Subcutaneous abdominal adipose tissue (tissue), 5 donors: ENCODE measurements at regions not wholly inside any gene's neighbourhood (a gene's known extent, or its start where the extent isn't known, plus 50 kb on each side); places are given as distances from the start of the nearest gene placed in this dataset.
A peak's percentile ranks its signal among the peaks of the same experiment; 100 is the strongest.

Experiments used
- H3K27ac ChIP-seq: one replicate; pipeline ENCODE4 v1.7.0; 2013; ENCODE audit warnings: low read depth, mild to moderate bottlenecking, inconsistent platforms, low read length, moderate library complexity
- H3K27me3 ChIP-seq, 5 donors: one replicate each; pipeline ENCODE4 v1.7.0; 2013; ENCODE audit warnings: low read length in 5 of 5, inconsistent platforms in 1 of 5; ENCODE audit not compliant: control insufficient read depth in 5 of 5, insufficient read depth in 4 of 5
- H3K36me3 ChIP-seq, 5 donors: one replicate each; pipeline ENCODE4 v1.7.0; 2013; ENCODE audit warnings: low read length in 5 of 5; ENCODE audit not compliant: control insufficient read depth in 5 of 5, insufficient read depth in 5 of 5
- H3K4me1 ChIP-seq, 5 donors: one replicate each; pipeline ENCODE4 v1.7.0; 2013; ENCODE audit warnings: low read length in 5 of 5, mild to moderate bottlenecking in 3 of 5, moderate library complexity in 1 of 5; ENCODE audit not compliant: control insufficient read depth in 5 of 5, insufficient read depth in 5 of 5
- H3K4me3 ChIP-seq, 5 donors: one replicate each; pipeline ENCODE4 v1.7.0; 2013; ENCODE audit warnings: low read length in 5 of 5, low read depth in 1 of 5
- H3K9ac ChIP-seq, 5 donors: one replicate each; pipeline ENCODE4 v1.7.0; 2013; ENCODE audit warnings: low read length in 5 of 5, mild to moderate bottlenecking in 4 of 5, moderate library complexity in 3 of 5
- H3K9me3 ChIP-seq, 5 donors: one replicate each; pipeline ENCODE4 v1.7.0; 2013; ENCODE audit warnings: low read length in 5 of 5; ENCODE audit not compliant: control insufficient read depth in 5 of 5
- donor health status: healthy.
- donor health status: healthy.
- donor health status: healthy.
- donor health status: healthy.
- donor health status: healthy.

- no peak overlapping the region for H3K27ac ChIP-seq
- no peaks in the 10 kb centered on the region for H3K27me3 ChIP-seq
- H3K36me3 ChIP-seq, result no peaks in the 10 kb centered on the region
- no peak overlapping the region for H3K4me3 ChIP-seq
- H3K9ac ChIP-seq, result no peak overlapping the region
- no peaks in the 10 kb centered on the region for H3K4me1 ChIP-seq
- no peaks in the 10 kb centered on the region for H3K9me3 ChIP-seq
Observed at GRCh38 chr20:40933758-40934157, 94.9 kb upstream of the TOP1 start.

- Histone ChIP-seq H3K9ac (no peak overlapping the region), H3K27me3 (no peaks in the 10 kb centered on the region), H3K4me1 (no peaks in the 10 kb centered on the region), H3K27ac (no peak overlapping the region), H3K9me3 (no peaks in the 10 kb centered on the region), H3K36me3 (no peaks in the 10 kb centered on the region), H3K4me3 (no peak overlapping the region)
Observed at GRCh38 chr20:40938020-40938419, 90.6 kb upstream of the TOP1 start.

GRCh38 chr20:40939667-40940066 is 89.0 kb upstream of the TOP1 start:
- Histone ChIP-seq H3K27me3 (no peaks in the 10 kb centered on the region), H3K9ac (no peak overlapping the region), H3K27ac (no peak overlapping the region), H3K4me1 (peaks cover 0 to 2% (median 0%) of the 10 kb centered on the region in 5 donors), H3K9me3 (no peaks in the 10 kb centered on the region), H3K36me3 (no peaks in the 10 kb centered on the region), H3K4me3 (no peak overlapping the region)

- Histone ChIP-seq H3K4me1 (peaks cover 0 to 4% (median 0%) of the 10 kb centered on the region in 5 donors), H3K9ac (no peak overlapping the region), H3K4me3 (no peak overlapping the region), H3K36me3 (no peaks in the 10 kb centered on the region), H3K27ac (no peak overlapping the region), H3K27me3 (no peaks in the 10 kb centered on the region), H3K9me3 (no peaks in the 10 kb centered on the region)
Observed at GRCh38 chr20:40941133-40941610, 87.5 kb upstream of the TOP1 start.

GRCh38 chr20:40942006-40942405 is 86.6 kb upstream of the TOP1 start:
- no peaks in the 10 kb centered on the region for H3K27me3 ChIP-seq
- no peak overlapping the region for H3K9ac ChIP-seq
- no peak overlapping the region for H3K4me3 ChIP-seq
- H3K9me3 ChIP-seq, result no peaks in the 10 kb centered on the region
- H3K36me3 ChIP-seq, result no peaks in the 10 kb centered on the region
- H3K4me1 ChIP-seq, result peaks cover 0 to 4% (median 0%) of the 10 kb centered on the region in 5 donors
- no peak overlapping the region for H3K27ac ChIP-seq

- H3K27me3 ChIP-seq, result no peaks in the 10 kb centered on the region
- no peak overlapping the region for H3K9ac ChIP-seq
- H3K9me3 ChIP-seq, result no peaks in the 10 kb centered on the region
- H3K4me1 ChIP-seq, result peaks cover 0 to 4% (median 0%) of the 10 kb centered on the region in 5 donors
- H3K27ac ChIP-seq, result no peak overlapping the region
- no peaks in the 10 kb centered on the region for H3K36me3 ChIP-seq
- H3K4me3 ChIP-seq, result no peak overlapping the region
Observed at GRCh38 chr20:40942775-40943174, 85.8 kb upstream of the TOP1 start.

- H3K4me1 ChIP-seq, result peaks cover 0 to 4% (median 0%) of the 10 kb centered on the region in 5 donors
- H3K27me3 ChIP-seq, result peaks cover 0 to 3% (median 0%) of the 10 kb centered on the region in 5 donors
- H3K27ac ChIP-seq, result no peak overlapping the region
- H3K4me3 ChIP-seq, result no peak overlapping the region
- H3K9ac ChIP-seq, result no peak overlapping the region
- no peaks in the 10 kb centered on the region for H3K9me3 ChIP-seq
- H3K36me3 ChIP-seq, result no peaks in the 10 kb centered on the region
Observed at GRCh38 chr20:40943591-40943990, 85.0 kb upstream of the TOP1 start.

- Histone ChIP-seq H3K4me1 (peaks cover 0 to 4% (median 0%) of the 10 kb centered on the region in 5 donors), H3K36me3 (no peaks in the 10 kb centered on the region), H3K9ac (no peak overlapping the region), H3K27me3 (peaks cover 0 to 3% (median 0%) of the 10 kb centered on the region in 5 donors), H3K4me3 (no peak overlapping the region), H3K9me3 (no peaks in the 10 kb centered on the region), H3K27ac (no peak overlapping the region)
Observed at GRCh38 chr20:40945189-40945588, 83.4 kb upstream of the TOP1 start.

GRCh38 chr20:40945754-40946450 is 82.7 kb upstream of the TOP1 start:
- H3K9ac ChIP-seq, result peak overlapping the region in 1 of 5 donors; percentile 4
- no peaks in the 10 kb centered on the region for H3K9me3 ChIP-seq
- H3K4me1 ChIP-seq, result peaks cover 0 to 4% (median 0%) of the 10 kb centered on the region in 5 donors
- H3K27me3 ChIP-seq, result peaks cover 0 to 3% (median 0%) of the 10 kb centered on the region in 5 donors
- H3K27ac ChIP-seq, result no peak overlapping the region
- no peaks in the 10 kb centered on the region for H3K36me3 ChIP-seq
- H3K4me3 ChIP-seq, result no peak overlapping the region

GRCh38 chr20:40946451-40946850 is 82.2 kb upstream of the TOP1 start:
- Histone ChIP-seq H3K9me3 (no peaks in the 10 kb centered on the region), H3K27ac (no peak overlapping the region), H3K27me3 (peaks cover 0 to 3% (median 0%) of the 10 kb centered on the region in 5 donors), H3K4me1 (peaks cover 0 to 4% (median 0%) of the 10 kb centered on the region in 5 donors), H3K4me3 (no peak overlapping the region), H3K36me3 (no peaks in the 10 kb centered on the region), H3K9ac (no peak overlapping the region)
